HUES6 (cell line): ENCODE measurements at regions not wholly inside any gene's neighbourhood (a gene's known extent, or its start where the extent isn't known, plus 50 kb on each side); places are given as distances from the start of the nearest gene placed in this dataset.
"Not testable (repeated sequence)": the region's sequence is repeated elsewhere in the genome, so short reads cannot be mapped to it uniquely, and the experiment has no call there.

Experiments used
- H3K27ac ChIP-seq: 2 replicates; pipeline ENCODE4 v1.7.0; 2013; ENCODE audit warnings: low read depth, mild to moderate bottlenecking, low read length, inconsistent platforms
- H3K27me3 ChIP-seq: 2 replicates; pipeline ENCODE4 v1.6.1; 2013; ENCODE audit warnings: low read length; ENCODE audit not compliant: control insufficient read depth, insufficient read depth
- H3K36me3 ChIP-seq: 2 replicates; pipeline ENCODE4 v1.6.1; 2013; ENCODE audit warnings: low read length; ENCODE audit not compliant: control insufficient read depth, insufficient read depth
- H3K4me1 ChIP-seq: 2 replicates; pipeline ENCODE4 v1.6.1; 2013; ENCODE audit warnings: low read length; ENCODE audit not compliant: control insufficient read depth, insufficient read depth
- H3K4me3 ChIP-seq: 2 replicates; pipeline ENCODE4 v1.5.1; 2013; ENCODE audit warnings: low read depth, low read length
- H3K9ac ChIP-seq: one replicate; pipeline ENCODE4 v1.6.1; 2013; ENCODE audit warnings: mild to moderate bottlenecking, low read length
- H3K9me3 ChIP-seq: 2 replicates; pipeline ENCODE4 v1.6.1; 2013; ENCODE audit warnings: low read depth, low read length; ENCODE audit not compliant: control insufficient read depth, insufficient read depth

DNA sequence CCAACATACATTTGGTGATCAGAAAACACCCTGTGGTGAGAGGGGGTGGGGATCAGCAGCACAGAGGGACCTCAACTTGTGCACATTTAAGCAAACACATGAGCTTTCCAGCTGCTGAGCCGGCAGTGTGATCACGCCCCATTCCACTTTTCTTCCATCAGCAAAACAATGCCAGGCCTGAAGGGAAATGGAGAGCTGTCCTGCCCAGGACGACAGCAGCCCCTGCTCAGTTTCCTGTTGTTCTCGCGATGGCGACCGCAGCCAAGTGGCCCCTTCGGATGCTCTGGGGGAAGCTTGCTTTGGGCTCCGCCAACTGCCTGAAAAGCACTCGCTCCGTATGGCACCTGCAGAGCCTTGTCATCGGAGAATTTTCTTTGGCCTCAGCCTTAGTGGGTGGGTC is 272.3 kb downstream of the FOXL1 start:
- Histone ChIP-seq H3K27me3 (no peaks in the 10 kb centered on the region), H3K9me3 (peaks cover 4% of the 10 kb centered on the region; the same call in 1 of the 2 replicates), H3K36me3 (no peaks in the 10 kb centered on the region), H3K4me1 (peaks cover 13% of the 10 kb centered on the region), H3K4me3 (no peak overlapping the region), H3K9ac (no peak overlapping the region), H3K27ac (no peak overlapping the region)

DNA sequence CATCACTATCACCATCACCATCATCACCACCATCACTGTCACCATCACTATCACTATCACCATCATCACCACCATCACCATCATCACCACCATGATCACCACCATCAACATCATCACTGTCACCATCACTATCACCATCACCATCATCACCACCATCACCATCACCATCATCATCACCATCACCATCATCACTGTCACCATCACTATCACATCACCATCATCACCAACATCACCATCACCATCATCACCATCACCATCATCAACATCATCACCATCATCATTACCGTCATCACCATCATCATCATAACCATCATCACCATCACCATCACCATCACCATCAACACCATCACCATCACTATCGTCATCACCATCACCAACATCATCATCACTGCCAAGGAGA is 273.8 kb downstream of the FOXL1 start:
- peaks cover 13% of the 10 kb centered on the region for H3K4me1 ChIP-seq
- H3K9me3 ChIP-seq: peaks cover 4% of the 10 kb centered on the region; the same call in 1 of the 2 replicates
- no peak overlapping the region for H3K9ac ChIP-seq
- no peaks in the 10 kb centered on the region for H3K27me3 ChIP-seq
- no peak overlapping the region for H3K4me3 ChIP-seq
- no peak overlapping the region for H3K27ac ChIP-seq
- H3K36me3 ChIP-seq: no peaks in the 10 kb centered on the region

DNA sequence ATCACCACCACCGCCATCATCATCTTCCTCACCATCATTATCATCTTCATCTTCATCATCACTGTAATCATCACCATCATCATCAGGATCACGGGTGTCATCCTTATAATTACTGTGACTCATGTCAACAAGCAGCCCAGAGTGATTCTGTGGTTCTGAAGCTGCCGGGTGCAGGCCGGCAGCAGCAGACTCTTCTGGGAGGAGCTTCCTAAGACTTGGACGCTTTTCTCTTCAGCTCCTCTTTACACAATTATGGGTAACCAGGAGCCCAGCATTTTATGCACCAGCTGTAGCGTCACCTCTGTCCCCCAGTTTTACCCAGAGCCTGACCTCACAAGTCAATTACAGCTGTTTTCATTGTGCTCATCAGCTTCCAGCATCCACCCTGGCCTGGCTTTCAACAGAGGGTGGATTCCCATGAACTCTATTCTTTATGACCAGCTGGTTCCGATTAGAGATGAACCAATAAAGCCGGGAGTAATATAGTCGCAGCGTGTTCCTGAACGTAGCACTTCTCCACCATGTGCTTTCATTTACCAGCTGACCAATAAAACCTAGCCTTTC is 275.8 kb downstream of the FOXL1 start:
- Histone ChIP-seq H3K27ac (no peak overlapping the region), H3K9me3 (peaks cover 4% of the 10 kb centered on the region; the same call in 1 of the 2 replicates), H3K4me3 (no peak overlapping the region), H3K9ac (no peak overlapping the region), H3K4me1 (peaks cover 13% of the 10 kb centered on the region), H3K36me3 (no peaks in the 10 kb centered on the region), H3K27me3 (no peaks in the 10 kb centered on the region)

DNA sequence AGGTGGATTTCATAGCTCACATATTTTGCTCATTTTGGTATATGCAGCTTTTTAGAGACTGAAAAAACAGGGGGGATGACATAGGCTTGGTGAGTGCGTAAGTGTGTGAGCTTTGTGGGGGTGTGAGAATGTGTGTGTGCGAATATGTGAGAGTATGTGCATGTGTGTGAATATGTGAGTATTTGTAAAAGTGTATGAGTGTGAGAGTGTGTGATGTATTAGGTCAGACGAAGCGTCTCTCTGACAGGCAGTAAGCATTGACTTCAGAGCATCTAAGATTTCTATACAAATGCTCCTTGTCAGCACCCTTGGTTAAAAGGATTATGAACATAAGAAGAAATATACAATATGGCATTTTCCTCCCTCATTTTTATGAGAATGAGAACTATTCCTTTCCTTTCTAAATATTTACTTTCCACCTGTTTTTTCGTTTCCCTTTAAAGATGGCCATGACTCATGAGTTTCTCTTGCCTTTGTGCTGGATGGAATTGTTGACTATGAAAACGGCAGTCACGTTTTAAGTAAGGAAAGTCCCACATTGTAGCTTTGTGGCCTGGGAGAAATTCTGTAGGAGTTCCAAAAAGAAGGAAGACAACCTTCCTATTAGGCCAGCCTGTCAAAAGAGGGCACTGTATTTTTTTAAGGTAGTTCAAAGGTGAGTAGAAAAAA is 276.4 kb downstream of the FOXL1 start:
- no peaks in the 10 kb centered on the region for H3K36me3 ChIP-seq
- H3K9me3 ChIP-seq: peaks cover 4% of the 10 kb centered on the region; the same call in 1 of the 2 replicates
- H3K9ac ChIP-seq: no peak overlapping the region
- H3K27me3 ChIP-seq: no peaks in the 10 kb centered on the region
- no peak overlapping the region for H3K4me3 ChIP-seq
- no peak overlapping the region for H3K27ac ChIP-seq
- peaks cover 13% of the 10 kb centered on the region for H3K4me1 ChIP-seq

DNA sequence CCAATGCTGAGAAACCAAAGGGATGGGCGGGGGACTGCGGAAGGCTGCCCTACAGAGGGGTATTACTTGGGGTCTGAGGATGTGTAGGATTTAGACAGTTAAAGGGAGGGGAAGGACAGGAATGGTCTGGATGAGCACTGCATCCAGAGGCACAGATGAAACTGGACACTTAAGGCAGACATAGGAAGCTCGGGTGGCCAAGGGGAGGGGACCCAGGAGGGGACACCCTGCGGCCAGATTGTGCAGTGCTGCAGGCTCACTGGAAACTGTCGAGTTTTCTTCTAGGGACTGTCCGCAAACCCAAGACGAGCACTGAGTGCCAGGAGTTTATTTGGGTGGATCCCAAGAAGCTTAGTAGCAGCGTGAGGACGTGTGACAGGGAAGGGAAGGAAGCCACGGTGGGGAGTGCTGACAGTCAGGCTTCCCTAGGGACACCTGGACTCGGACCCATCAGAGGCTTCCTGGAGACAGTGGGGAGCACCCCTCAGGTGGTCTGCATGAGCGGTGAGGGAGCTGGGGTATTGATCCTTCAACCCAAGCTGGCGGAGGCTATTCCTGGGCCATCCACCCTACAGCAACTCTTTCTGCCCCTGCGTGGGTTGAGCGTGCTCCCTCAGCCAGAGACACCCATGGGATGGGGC is 278.7 kb downstream of the FOXL1 start:
- Histone ChIP-seq H3K9ac (no peak overlapping the region), H3K27ac (no peak overlapping the region), H3K4me3 (no peak overlapping the region), H3K36me3 (no peaks in the 10 kb centered on the region), H3K9me3 (peaks cover 17% of the 10 kb centered on the region; the same call in 1 of the 2 replicates), H3K4me1 (peaks cover 8% of the 10 kb centered on the region), H3K27me3 (no peaks in the 10 kb centered on the region)

DNA sequence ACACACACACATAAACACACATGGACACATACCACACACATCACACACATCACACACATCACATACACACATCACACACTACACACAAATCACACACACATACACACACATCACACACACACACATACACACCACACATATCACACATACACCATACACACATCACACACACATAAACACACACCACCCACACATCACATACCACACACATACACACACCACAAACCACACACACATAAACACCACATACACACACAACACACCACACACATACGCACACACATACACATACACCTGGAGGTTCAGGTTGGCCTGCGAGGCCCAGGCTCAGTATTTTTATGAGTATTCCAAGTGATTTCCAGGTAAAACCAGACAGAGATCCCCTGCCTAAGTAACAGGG is 279.5 kb downstream of the FOXL1 start:
- Histone ChIP-seq H3K27me3 (no peaks in the 10 kb centered on the region), H3K9ac (no peak overlapping the region)

DNA sequence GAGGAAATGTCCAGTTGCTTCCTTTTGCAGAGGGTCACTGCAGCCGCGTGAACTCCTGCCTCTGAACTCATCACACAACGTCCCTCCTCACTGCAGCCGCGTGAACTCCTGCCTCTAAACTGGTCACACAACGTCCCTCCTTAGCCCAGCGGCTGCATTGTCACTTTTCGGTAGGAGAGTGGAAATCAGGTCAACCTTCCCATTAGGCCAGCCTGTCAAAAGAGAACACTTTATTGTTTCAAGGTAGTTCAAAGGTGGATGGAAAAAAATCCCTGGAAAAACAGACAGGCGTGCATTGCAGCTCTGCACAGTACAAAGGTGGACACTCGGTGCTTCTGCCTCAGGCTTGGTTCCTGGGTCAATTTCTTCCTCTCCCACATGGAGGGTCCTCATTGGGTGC is 280.2 kb downstream of the FOXL1 start:
- Histone ChIP-seq H3K9me3 (peaks cover 13% of the 10 kb centered on the region; the same call in 1 of the 2 replicates), H3K4me1 (peaks cover 8% of the 10 kb centered on the region), H3K9ac (no peak overlapping the region), H3K4me3 (no peak overlapping the region), H3K27ac (no peak overlapping the region), H3K36me3 (no peaks in the 10 kb centered on the region), H3K27me3 (no peaks in the 10 kb centered on the region)

More for the DNA sequence above, 279.5 kb downstream of the FOXL1 start:
- Histone ChIP-seq H3K27ac (no peak overlapping the region), H3K4me3 (no peak overlapping the region), H3K4me1 (peaks cover 8% of the 10 kb centered on the region), H3K9me3 (peaks cover 13% of the 10 kb centered on the region; the same call in 1 of the 2 replicates), H3K36me3 (no peaks in the 10 kb centered on the region)

DNA sequence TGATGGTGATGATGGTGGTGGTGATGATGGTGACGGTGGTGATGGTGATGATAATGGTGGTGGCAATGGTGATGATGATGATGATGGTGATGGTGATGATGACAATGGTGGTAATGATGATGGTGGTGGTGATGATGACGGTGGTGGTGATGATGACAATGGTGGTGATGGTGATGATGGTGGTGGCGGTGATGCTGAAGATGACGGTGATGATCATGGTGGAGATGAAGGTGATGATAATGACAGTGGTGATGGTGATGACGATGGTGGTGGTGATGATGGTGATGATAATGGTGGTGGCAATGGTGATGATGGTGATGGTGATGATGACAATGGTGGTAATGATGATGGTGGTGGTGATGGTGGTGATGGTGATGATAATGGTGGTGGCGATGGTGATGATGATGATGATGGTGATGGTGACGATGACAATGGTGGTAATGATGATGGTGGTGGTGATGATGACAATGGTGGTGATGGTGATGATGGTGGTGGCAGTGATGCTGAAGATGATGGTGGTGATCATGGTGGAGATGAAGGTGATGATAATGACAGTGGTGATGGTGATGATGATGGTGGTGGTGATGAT is 283.0 kb downstream of the FOXL1 start:
- H3K9me3 ChIP-seq: peaks cover 13% of the 10 kb centered on the region; the same call in 1 of the 2 replicates
- H3K4me1 ChIP-seq, H3K36me3 ChIP-seq, H3K27me3 ChIP-seq, H3K9ac ChIP-seq, H3K27ac ChIP-seq, H3K4me3 ChIP-seq: not testable (repeated sequence)

DNA sequence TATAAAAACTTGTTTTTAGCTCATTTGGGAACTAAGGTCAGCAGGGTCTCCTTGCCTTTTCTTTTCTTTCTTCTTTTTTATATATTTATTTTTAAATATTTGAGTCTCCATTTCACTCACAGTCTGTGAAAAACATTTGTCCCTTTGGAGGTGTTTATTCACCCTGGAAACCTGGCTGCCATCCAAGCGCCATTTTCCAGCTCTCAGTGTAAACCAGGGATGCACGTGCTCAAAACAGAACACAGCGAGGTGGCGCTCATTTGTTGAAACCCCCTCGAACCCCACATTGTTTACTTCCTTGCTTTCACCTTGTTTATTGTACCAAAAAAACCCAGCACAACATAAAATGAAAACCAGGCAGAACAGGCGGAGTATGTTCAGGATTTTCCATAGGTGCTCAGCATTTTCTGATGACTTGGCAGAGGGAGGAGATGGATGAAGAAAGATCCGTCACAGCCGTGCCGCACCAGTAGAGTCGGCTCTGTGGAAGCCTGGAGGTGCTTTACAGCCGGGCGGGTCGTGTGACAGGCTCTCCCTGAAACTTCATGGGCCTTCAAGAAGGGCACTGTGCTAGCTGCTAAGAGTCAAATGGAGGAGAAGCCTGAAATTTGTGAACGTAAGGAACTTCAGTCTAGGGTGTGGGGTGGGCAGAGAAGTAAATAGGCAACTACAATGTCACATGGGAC is 284.4 kb downstream of the FOXL1 start:
- Histone ChIP-seq H3K9ac (no peak overlapping the region), H3K27ac (no peak overlapping the region), H3K4me1 (no peaks in the 10 kb centered on the region), H3K27me3 (no peaks in the 10 kb centered on the region), H3K4me3 (no peak overlapping the region), H3K36me3 (no peaks in the 10 kb centered on the region), H3K9me3 (peaks cover 13% of the 10 kb centered on the region; the same call in 1 of the 2 replicates)

DNA sequence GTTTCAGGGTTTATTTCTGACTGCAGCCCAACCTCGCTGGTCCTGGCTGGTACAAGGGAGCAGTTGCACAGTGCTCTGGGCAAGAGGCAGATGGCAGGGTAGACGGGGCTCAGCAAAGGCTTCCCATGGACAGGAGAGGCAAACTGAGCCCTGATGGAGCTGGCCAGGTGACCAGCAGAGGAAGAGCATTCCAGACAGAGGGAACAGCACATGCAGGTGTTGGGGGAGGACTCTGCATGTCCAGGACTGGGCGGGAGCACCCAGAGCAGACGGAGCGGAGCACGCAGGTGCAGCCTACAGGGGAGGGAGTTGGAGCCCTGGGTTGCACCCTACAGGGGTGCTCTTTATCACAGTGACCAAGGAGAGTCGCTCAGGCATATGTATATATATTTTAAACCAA is 285.3 kb downstream of the FOXL1 start:
- H3K4me1 ChIP-seq: no peaks in the 10 kb centered on the region
- no peak overlapping the region for H3K9ac ChIP-seq
- H3K27me3 ChIP-seq: no peaks in the 10 kb centered on the region
- peaks cover 13% of the 10 kb centered on the region; the same call in 1 of the 2 replicates for H3K9me3 ChIP-seq
- no peak overlapping the region for H3K4me3 ChIP-seq
- no peak overlapping the region for H3K27ac ChIP-seq
- no peaks in the 10 kb centered on the region for H3K36me3 ChIP-seq
